Liver (tissue), 8 donors: ENCODE measurements at regions not wholly inside any gene's neighbourhood (a gene's known extent, or its start where the extent isn't known, plus 50 kb on each side); places are given as distances from the start of the nearest gene placed in this dataset.

Experiments used
- DNase-seq: peaks from one replicate; pipeline ENCODE4 v3.0.0-alpha.2; 2017; ENCODE audit warnings: low spot score
- H3K27ac ChIP-seq, 2 donors: one replicate each; pipeline ENCODE4 v1.7.0; 2013; ENCODE audit warnings: inconsistent platforms in 2 of 2, low read length in 2 of 2, control low read depth in 1 of 2, low read depth in 1 of 2, mild to moderate bottlenecking in 1 of 2
- H3K27me3 ChIP-seq, 4 donors: one replicate each; pipeline versions ENCODE4 v1.6.1 to v1.7.0; 2013; ENCODE audit warnings: low read length in 3 of 4, inconsistent platforms in 1 of 4, mild to moderate bottlenecking in 1 of 4, moderate library complexity in 1 of 4; ENCODE audit not compliant: control insufficient read depth in 4 of 4, insufficient read depth in 4 of 4
- H3K36me3 ChIP-seq, 4 donors: one replicate each; pipeline versions ENCODE4 v1.6.1 to v1.7.0; 2013; ENCODE audit warnings: low read length in 3 of 4, mild to moderate bottlenecking in 3 of 4, low read depth in 1 of 4, moderate library complexity in 1 of 4; ENCODE audit not compliant: control insufficient read depth in 4 of 4, insufficient read depth in 3 of 4
- H3K4me1 ChIP-seq, 4 donors: one replicate each; pipeline versions ENCODE4 v1.6.1 to v1.7.0; 2013; ENCODE audit warnings: low read length in 3 of 4, mild to moderate bottlenecking in 3 of 4, moderate library complexity in 1 of 4; ENCODE audit not compliant: control insufficient read depth in 4 of 4, insufficient read depth in 4 of 4
- H3K4me3 ChIP-seq, 3 donors: one replicate each; pipeline versions ENCODE4 v1.6.1 to v1.7.0; 2013; ENCODE audit warnings: low read length in 3 of 3, control low read depth in 1 of 3, low read depth in 1 of 3, mild to moderate bottlenecking in 1 of 3
- H3K9ac ChIP-seq, 2 donors: one replicate each; pipeline ENCODE4 v1.7.0; 2013; ENCODE audit warnings: low read length in 2 of 2, mild to moderate bottlenecking in 2 of 2, moderate library complexity in 2 of 2, control low read depth in 1 of 2, low read depth in 1 of 2
- H3K9me3 ChIP-seq, 4 donors: one replicate each; pipeline versions ENCODE4 v1.6.1 to v1.7.0; 2013; ENCODE audit warnings: low read length in 3 of 4; ENCODE audit not compliant: control insufficient read depth in 4 of 4
- ATF3 ChIP-seq: IDR thresholded peaks from 2 replicates; pipeline ENCODE4 v1.6.1; 2016; ENCODE audit warnings: antibody characterized with exemption
- CTCF ChIP-seq: fragments of 150-350 bp; IDR thresholded peaks from 2 replicates; pipeline ENCODE4 v1.5.1; 2017; ENCODE audit warnings: improper control_type of control experiment, low read depth, low read length; ENCODE audit not compliant: missing input control
- EGR1 ChIP-seq, 2 donors: IDR thresholded peaks; 2 replicates each; pipeline ENCODE4 v1.6.1; 2016 to 2018; ENCODE audit warnings: antibody characterized with exemption in 2 of 2, low read depth in 2 of 2
- FOXA2 ChIP-seq: IDR thresholded peaks from 2 replicates; pipeline ENCODE4 v1.6.1; 2016; ENCODE audit warnings: antibody characterized with exemption
- GABPA ChIP-seq, 2 donors: IDR thresholded peaks in 1 of 2; conservative IDR thresholded peaks in 1 of 2; 2 replicates each; pipeline ENCODE4 v1.6.1; 2016; ENCODE audit warnings: antibody characterized with exemption in 2 of 2, mild to moderate bottlenecking in 1 of 2, moderate library complexity in 1 of 2
- HNF4A ChIP-seq, 2 donors: conservative IDR thresholded peaks; 2 replicates each; pipeline ENCODE4 v1.6.1; 2016; ENCODE audit warnings: antibody characterized with exemption in 2 of 2, mild to moderate bottlenecking in 2 of 2
- HNF4G ChIP-seq: IDR thresholded peaks from 2 replicates; pipeline ENCODE4 v1.6.1; 2016; ENCODE audit warnings: antibody characterized with exemption
- MAX ChIP-seq: IDR thresholded peaks from 2 replicates; pipeline ENCODE4 v1.6.1; 2016; ENCODE audit warnings: antibody characterized with exemption
- RAD21 ChIP-seq, 2 donors: IDR thresholded peaks; 2 replicates each; pipeline ENCODE4 v1.6.1; 2016; ENCODE audit warnings: antibody characterized with exemption in 2 of 2, mild to moderate bottlenecking in 2 of 2
- REST ChIP-seq: IDR thresholded peaks from 2 replicates; pipeline ENCODE4 v1.6.1; 2016; ENCODE audit warnings: antibody characterized with exemption, mild to moderate bottlenecking
- RXRA ChIP-seq, 2 donors: IDR thresholded peaks; 2 replicates each; pipeline ENCODE4 v1.6.1; 2017 to 2018; ENCODE audit warnings: antibody characterized with exemption in 2 of 2, mild to moderate bottlenecking in 1 of 2
- SP1 ChIP-seq: IDR thresholded peaks from 2 replicates; pipeline ENCODE4 v1.6.1; 2018; ENCODE audit warnings: antibody characterized with exemption, mild to moderate bottlenecking
- TAF1 ChIP-seq: conservative IDR thresholded peaks from 2 replicates; pipeline ENCODE4 v1.6.1; 2016; ENCODE audit warnings: antibody characterized with exemption, mild to moderate bottlenecking
- YY1 ChIP-seq: IDR thresholded peaks from 2 replicates; pipeline ENCODE4 v1.6.1; 2016; ENCODE audit warnings: antibody characterized with exemption, mild to moderate bottlenecking
- ZBTB33 ChIP-seq: IDR thresholded peaks from 2 replicates; pipeline ENCODE4 v1.6.1; 2016; ENCODE audit warnings: antibody characterized with exemption
- WGBS: extraction: QIAGEN DNeasy Blood & Tissue Kit; methylation state at CpG from one replicate; pipeline ENCODE4 v1.1.7; 2013; 5-methylcytosine and 5-hydroxymethylcytosine counted together
- donor health status: healthy.
- donor health status: healthy.
- donor health status: healthy.
- donor health status: healthy.
- donor health status: healthy.

- no peak overlapping the region for H3K4me3 ChIP-seq
- no peak overlapping the region for H3K27ac ChIP-seq
- H3K9me3 ChIP-seq, result no peaks in the 10 kb centered on the region
- no peaks in the 10 kb centered on the region for H3K4me1 ChIP-seq
- TF ChIP-seq HNF4G (no peak), REST (no peak), SP1 (no peak), ATF3 (no peak), EGR1 (IDR thresholded peaks at IDR 0.05; ENCODE audit: low read depth in 2 of 2) (no peak)
- WGBS, result 9% methylated on average over 1 of the region's 1 CpG
- H3K9ac ChIP-seq, result no peak overlapping the region
- no peaks in the 10 kb centered on the region for H3K27me3 ChIP-seq
- DNase-seq, result no peak
- no peaks in the 10 kb centered on the region for H3K36me3 ChIP-seq
Measured at GRCh38 chr3:21256932-21257331, 494.1 kb downstream of the ZNF385D start.

- Histone ChIP-seq H3K4me1 (no peaks in the 10 kb centered on the region), H3K4me3 (no peak overlapping the region), H3K9ac (no peak overlapping the region), H3K27ac (no peak overlapping the region), H3K27me3 (no peaks in the 10 kb centered on the region), H3K36me3 (no peaks in the 10 kb centered on the region), H3K9me3 (no peaks in the 10 kb centered on the region)
- WGBS, result 83% methylated on average over 2 of the region's 2 CpGs
- no peak for DNase-seq
- TF ChIP-seq RXRA (IDR thresholded peaks at IDR 0.05) (no peak), RAD21 (IDR thresholded peaks at IDR 0.05) (no peak), CTCF (no peak), REST (no peak), HNF4A (conservative IDR thresholded peaks at IDR 0.05) (no peak), FOXA2 (no peak), YY1 (no peak), MAX (no peak), ZBTB33 (no peak), GABPA (IDR thresholded peaks at IDR 0.05 in 1 of 2, conservative IDR thresholded peaks at IDR 0.05 in 1 of 2) (no peak), HNF4G (no peak), EGR1 (IDR thresholded peaks at IDR 0.05; ENCODE audit: low read depth in 2 of 2) (no peak), TAF1 (no peak)
Measured at GRCh38 chr3:21238661-21239060, 512.3 kb downstream of the ZNF385D start.
